ENCODE measurements at regions not wholly inside any gene's neighbourhood (a gene's known extent, or its start where the extent isn't known, plus 50 kb on each side); places are given as distances from the start of the nearest gene placed in this dataset.

DNA sequence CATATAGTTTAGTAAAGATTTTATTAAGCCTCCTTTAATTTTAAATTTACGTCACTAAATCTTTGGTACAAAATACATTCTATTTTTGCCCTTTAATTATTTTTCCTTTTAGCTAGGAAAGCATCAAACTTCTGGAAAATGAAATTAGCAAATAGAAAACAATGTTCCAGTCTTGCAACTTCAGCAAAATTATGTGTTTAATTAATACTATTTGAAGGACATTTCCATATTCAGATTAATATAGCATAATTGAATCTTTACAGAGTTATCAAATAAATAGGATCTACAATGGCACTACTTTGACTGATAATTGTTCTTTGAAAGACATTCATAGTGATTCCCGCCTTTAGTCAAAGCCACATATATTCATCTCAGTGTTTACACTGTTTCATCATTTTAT is 904.2 kb downstream of the KCNT2 start:
- no peak overlapping the region for H3K27ac ChIP-seq
- H3K27me3 ChIP-seq, result no peaks in the 10 kb centered on the region
- TF ChIP-seq POLR2A (IDR thresholded peaks at IDR 0.05) (no peak), EP300 (IDR thresholded peaks at IDR 0.05) (no peak)
- TF ChIP-seq, protein P1, sequence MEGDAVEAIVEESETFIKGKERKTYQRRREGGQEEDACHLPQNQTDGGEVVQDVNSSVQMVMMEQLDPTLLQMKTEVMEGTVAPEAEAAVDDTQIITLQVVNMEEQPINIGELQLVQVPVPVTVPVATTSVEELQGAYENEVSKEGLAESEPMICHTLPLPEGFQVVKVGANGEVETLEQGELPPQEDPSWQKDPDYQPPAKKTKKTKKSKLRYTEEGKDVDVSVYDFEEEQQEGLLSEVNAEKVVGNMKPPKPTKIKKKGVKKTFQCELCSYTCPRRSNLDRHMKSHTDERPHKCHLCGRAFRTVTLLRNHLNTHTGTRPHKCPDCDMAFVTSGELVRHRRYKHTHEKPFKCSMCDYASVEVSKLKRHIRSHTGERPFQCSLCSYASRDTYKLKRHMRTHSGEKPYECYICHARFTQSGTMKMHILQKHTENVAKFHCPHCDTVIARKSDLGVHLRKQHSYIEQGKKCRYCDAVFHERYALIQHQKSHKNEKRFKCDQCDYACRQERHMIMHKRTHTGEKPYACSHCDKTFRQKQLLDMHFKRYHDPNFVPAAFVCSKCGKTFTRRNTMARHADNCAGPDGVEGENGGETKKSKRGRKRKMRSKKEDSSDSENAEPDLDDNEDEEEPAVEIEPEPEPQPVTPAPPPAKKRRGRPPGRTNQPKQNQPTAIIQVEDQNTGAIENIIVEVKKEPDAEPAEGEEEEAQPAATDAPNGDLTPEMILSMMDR (IDR thresholded peaks at IDR 0.05), result no peak
- DNase-seq (ENCODE audit: low spot score in 2 of 2), result no peak
- H3K4me1 ChIP-seq, result no peaks in the 10 kb centered on the region
- H3K4me3 ChIP-seq, result no peak overlapping the region
- H3K9me3 ChIP-seq, result no peaks in the 10 kb centered on the region
- 87 to 89% methylated on average over 2 of the region's 2 CpGs for WGBS, 2 donors
- no peaks in the 10 kb centered on the region for H3K36me3 ChIP-seq

DNA sequence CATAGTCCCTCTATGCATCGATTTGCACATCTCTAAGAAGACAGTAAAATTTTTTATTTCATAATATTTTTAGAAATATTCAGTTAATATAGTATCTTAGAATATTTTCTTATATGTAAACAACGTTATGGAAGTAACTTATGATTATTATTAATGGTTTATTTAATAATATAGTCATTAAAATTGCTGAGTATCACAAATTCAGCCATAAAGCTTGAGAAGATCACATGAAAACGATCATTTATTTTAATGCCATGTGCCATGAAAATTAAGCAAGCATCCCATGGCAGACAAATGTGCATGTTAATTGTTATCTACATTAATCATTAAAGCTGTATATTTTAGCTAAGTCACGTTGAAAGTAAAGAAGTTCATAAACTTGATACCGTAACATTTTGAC is 907.1 kb downstream of the KCNT2 start:
- Histone ChIP-seq H3K4me3 (no peak overlapping the region), H3K36me3 (no peaks in the 10 kb centered on the region), H3K27ac (no peak overlapping the region), H3K27me3 (no peaks in the 10 kb centered on the region), H3K4me1 (no peaks in the 10 kb centered on the region), H3K9me3 (no peaks in the 10 kb centered on the region)
- 85 to 87% methylated on average over 5 of the region's 5 CpGs for WGBS, 2 donors
- TF ChIP-seq, protein P1 (IDR thresholded peaks at IDR 0.05), result no peak
- TF ChIP-seq EP300 (IDR thresholded peaks at IDR 0.05) (no peak), POLR2A (IDR thresholded peaks at IDR 0.05) (no peak)
- DNase-seq (ENCODE audit: low spot score in 2 of 2), result no peak

DNA sequence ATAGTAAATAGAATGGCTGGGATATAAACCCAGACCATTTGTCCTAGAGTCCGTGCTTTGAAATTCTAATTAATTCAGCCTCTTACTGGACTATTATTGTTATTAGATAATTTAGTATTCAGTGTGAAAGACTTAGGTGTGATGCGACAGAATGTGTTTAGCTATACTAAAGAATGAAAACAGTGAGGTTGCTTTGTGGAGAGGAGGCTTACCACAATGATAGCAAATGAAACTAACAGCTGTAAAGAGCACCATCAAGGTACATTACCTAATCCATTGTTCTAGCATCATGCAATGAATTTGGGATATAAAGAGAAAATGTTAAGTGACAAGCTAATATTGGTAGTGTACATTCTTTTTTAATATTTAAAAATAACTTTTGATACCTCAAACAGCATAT is 911.1 kb downstream of the KCNT2 start:
- Histone ChIP-seq H3K9me3 (no peaks in the 10 kb centered on the region), H3K27me3 (no peaks in the 10 kb centered on the region), H3K4me3 (no peak overlapping the region), H3K4me1 (no peaks in the 10 kb centered on the region), H3K36me3 (no peaks in the 10 kb centered on the region), H3K27ac (no peak overlapping the region)
- 91 to 93% methylated on average over 2 of the region's 2 CpGs for WGBS, 2 donors
- TF ChIP-seq EP300 (IDR thresholded peaks at IDR 0.05) (no peak), POLR2A (IDR thresholded peaks at IDR 0.05) (no peak)
- TF ChIP-seq, protein P1 (IDR thresholded peaks at IDR 0.05), result no peak
- no peak for DNase-seq (ENCODE audit: low spot score in 2 of 2)

DNA sequence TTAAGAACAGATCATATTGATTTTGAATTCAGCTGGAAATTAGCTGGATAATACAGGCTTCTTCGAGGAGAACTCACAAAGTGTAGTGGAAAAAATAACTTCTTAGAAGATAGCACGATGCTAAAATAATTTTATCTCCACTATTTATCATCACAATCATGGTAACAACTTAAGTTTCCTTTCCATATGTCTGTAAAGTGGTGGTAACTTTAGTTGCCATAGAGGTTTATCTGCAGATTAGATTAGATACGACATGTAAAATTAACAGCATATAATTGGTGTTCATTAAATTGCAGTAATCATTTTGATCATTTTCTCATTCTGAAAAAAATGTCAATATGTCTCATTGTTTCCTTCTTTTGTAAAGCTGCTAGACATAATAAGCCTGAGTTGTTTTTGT is 921.5 kb downstream of the KCNT2 start:
- Histone ChIP-seq H3K9me3 (no peaks in the 10 kb centered on the region), H3K27me3 (no peaks in the 10 kb centered on the region), H3K27ac (no peak overlapping the region), H3K4me1 (no peaks in the 10 kb centered on the region), H3K4me3 (no peak overlapping the region), H3K36me3 (no peaks in the 10 kb centered on the region)
- no peak for DNase-seq (ENCODE audit: low spot score in 2 of 2)
- WGBS, 2 donors, result 63 to 74% methylated on average over 3 of the region's 3 CpGs
- TF ChIP-seq EP300 (IDR thresholded peaks at IDR 0.05), result no peak
- TF ChIP-seq, protein P1 (IDR thresholded peaks at IDR 0.05), result no peak
- TF ChIP-seq POLR2A (IDR thresholded peaks at IDR 0.05), result no peak

DNA sequence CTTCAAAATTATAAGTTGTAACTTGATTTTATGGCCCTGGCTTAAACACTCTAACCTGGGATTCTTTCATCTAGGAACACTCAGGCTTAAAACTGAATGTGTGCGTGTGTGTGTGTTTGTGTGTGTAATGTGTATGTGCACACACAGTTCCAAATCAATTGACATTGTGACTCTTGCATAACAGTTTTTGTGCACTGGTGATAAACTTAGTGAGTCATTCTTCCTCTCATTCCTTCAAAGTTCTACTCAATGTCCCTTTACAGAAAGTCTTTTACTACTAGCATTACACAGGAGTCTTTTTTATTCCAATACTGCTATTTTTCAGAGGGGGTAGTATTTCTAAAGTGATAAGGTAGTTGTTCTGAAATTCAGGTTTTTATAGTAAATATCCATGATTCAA is 943.6 kb downstream of the KCNT2 start:
- H3K9me3 ChIP-seq, result no peaks in the 10 kb centered on the region
- TF ChIP-seq POLR2A (IDR thresholded peaks at IDR 0.05), result no peak
- no peak for TF ChIP-seq EP300 (IDR thresholded peaks at IDR 0.05)
- TF ChIP-seq, protein P1 (IDR thresholded peaks at IDR 0.05), result no peak
- H3K27me3 ChIP-seq, result no peaks in the 10 kb centered on the region
- no peak overlapping the region for H3K4me3 ChIP-seq
- no peak overlapping the region for H3K27ac ChIP-seq
- 64 to 83% methylated on average over 1 of the region's 1 CpG for WGBS, 2 donors
- no peaks in the 10 kb centered on the region for H3K36me3 ChIP-seq
- H3K4me1 ChIP-seq, result no peaks in the 10 kb centered on the region
- no peak for DNase-seq (ENCODE audit: low spot score in 2 of 2)
